Ishikawa (cell line): ENCODE measurements at regions not wholly inside any gene's neighbourhood (a gene's known extent, or its start where the extent isn't known, plus 50 kb on each side); places are given as distances from the start of the nearest gene placed in this dataset.

Experiments
- EP300 ChIP-seq: IDR thresholded peaks from 2 replicates; pipeline ENCODE4 v1.6.1; 2012; ENCODE audit warnings: borderline replicate concordance
- FOXM1 ChIP-seq: IDR thresholded peaks from 2 replicates; pipeline ENCODE4 v1.6.1; 2012; ENCODE audit warnings: low read depth, borderline replicate concordance
- NFIC ChIP-seq: IDR thresholded peaks from 2 replicates; pipeline ENCODE4 v1.6.1; 2012
- TEAD4 ChIP-seq: IDR thresholded peaks from 2 replicates; pipeline ENCODE4 v1.6.1; 2012
- YY1 ChIP-seq: IDR thresholded peaks from 2 replicates; pipeline ENCODE4 v1.6.1; 2012; ENCODE audit warnings: low read depth
- ZBTB7A ChIP-seq: IDR thresholded peaks from 2 replicates; pipeline ENCODE4 v1.6.1; 2012; ENCODE audit warnings: low read depth
- TF ChIP-seq, protein P1 (sequence below): IDR thresholded peaks from 2 replicates; pipeline ENCODE4 v1.6.1; 2012; ENCODE audit warnings: low read depth, mild to moderate bottlenecking
- TF ChIP-seq, protein P2 (sequence below): IDR thresholded peaks from 2 replicates; pipeline ENCODE4 v1.6.1; 2012

DNA sequence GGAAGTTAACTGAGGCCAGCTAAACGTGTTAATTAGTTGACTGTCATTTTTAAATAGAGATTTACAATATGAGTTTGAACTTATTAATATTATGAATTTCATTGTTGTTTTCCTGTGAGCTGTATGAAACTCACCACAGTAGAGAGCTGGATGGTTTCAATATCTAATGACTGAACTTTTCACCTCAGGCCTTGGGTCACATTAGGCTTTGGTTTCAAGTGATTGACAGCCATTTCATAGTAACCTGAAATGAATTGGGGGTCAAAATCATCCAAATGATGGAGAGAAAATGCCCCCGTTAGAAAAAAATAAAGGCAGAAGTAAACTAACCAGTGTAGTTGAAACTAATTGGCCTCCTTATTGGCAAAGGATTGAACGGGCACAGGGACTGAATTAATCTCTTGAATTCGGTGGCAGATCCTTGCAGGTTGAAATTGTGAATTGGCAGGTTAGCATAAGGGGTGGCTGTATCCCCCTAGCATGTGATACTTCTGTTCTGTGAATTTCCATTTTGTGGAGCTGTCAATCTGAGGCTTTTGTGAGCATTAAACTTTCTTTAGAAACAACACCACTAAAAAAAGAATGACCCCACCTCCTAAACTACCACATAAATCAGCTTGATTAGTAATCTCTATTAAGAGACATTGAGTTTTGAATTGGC, 155.1 kb upstream of the MMS22L start:
- no peak for TF ChIP-seq ZBTB7A
- no peak for TF ChIP-seq EP300
- TF ChIP-seq YY1: no peak
- TF ChIP-seq, protein P1, sequence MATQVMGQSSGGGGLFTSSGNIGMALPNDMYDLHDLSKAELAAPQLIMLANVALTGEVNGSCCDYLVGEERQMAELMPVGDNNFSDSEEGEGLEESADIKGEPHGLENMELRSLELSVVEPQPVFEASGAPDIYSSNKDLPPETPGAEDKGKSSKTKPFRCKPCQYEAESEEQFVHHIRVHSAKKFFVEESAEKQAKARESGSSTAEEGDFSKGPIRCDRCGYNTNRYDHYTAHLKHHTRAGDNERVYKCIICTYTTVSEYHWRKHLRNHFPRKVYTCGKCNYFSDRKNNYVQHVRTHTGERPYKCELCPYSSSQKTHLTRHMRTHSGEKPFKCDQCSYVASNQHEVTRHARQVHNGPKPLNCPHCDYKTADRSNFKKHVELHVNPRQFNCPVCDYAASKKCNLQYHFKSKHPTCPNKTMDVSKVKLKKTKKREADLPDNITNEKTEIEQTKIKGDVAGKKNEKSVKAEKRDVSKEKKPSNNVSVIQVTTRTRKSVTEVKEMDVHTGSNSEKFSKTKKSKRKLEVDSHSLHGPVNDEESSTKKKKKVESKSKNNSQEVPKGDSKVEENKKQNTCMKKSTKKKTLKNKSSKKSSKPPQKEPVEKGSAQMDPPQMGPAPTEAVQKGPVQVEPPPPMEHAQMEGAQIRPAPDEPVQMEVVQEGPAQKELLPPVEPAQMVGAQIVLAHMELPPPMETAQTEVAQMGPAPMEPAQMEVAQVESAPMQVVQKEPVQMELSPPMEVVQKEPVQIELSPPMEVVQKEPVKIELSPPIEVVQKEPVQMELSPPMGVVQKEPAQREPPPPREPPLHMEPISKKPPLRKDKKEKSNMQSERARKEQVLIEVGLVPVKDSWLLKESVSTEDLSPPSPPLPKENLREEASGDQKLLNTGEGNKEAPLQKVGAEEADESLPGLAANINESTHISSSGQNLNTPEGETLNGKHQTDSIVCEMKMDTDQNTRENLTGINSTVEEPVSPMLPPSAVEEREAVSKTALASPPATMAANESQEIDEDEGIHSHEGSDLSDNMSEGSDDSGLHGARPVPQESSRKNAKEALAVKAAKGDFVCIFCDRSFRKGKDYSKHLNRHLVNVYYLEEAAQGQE: no peak
- TF ChIP-seq, protein P2, sequence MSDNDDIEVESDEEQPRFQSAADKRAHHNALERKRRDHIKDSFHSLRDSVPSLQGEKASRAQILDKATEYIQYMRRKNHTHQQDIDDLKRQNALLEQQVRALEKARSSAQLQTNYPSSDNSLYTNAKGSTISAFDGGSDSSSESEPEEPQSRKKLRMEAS: no peak
- TF ChIP-seq NFIC: no peak
- no peak for TF ChIP-seq TEAD4
- TF ChIP-seq FOXM1: no peak
